ENCODE measurements at regions not wholly inside any gene's neighbourhood (a gene's known extent, or its start where the extent isn't known, plus 50 kb on each side); places are given as distances from the start of the nearest gene placed in this dataset.

DNA sequence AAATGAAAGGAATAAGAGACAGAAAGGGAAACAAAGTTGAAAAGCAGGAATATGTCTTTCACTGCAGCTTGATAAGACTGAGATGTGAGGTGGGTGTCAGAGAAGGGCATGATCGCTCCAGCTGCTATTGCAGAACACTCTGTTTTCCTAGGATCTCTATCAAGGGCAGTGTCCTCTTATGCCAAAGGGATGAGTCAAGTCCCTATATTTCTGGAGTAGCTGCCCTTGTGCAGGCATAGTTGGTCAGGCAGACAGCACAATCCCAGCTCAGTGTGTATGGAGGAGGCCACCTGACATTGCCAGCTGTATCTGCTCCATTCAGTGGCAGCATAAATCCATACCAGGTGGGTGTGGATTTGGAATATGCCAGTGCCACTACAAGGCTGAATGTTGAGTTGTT lies 101.6 kb downstream of the DAD1 start:
- TF ChIP-seq POLR2AphosphoS5 (IDR thresholded peaks at IDR 0.05), result no peak
- TF ChIP-seq, protein P1, sequence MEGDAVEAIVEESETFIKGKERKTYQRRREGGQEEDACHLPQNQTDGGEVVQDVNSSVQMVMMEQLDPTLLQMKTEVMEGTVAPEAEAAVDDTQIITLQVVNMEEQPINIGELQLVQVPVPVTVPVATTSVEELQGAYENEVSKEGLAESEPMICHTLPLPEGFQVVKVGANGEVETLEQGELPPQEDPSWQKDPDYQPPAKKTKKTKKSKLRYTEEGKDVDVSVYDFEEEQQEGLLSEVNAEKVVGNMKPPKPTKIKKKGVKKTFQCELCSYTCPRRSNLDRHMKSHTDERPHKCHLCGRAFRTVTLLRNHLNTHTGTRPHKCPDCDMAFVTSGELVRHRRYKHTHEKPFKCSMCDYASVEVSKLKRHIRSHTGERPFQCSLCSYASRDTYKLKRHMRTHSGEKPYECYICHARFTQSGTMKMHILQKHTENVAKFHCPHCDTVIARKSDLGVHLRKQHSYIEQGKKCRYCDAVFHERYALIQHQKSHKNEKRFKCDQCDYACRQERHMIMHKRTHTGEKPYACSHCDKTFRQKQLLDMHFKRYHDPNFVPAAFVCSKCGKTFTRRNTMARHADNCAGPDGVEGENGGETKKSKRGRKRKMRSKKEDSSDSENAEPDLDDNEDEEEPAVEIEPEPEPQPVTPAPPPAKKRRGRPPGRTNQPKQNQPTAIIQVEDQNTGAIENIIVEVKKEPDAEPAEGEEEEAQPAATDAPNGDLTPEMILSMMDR (IDR thresholded peaks at IDR 0.05), result no peak
- no peak for TF ChIP-seq POLR2A (IDR thresholded peaks at IDR 0.05)
- no peak for TF ChIP-seq EP300 (IDR thresholded peaks at IDR 0.05; ENCODE audit: low read depth)
